ENCODE measurements at regions not wholly inside any gene's neighbourhood (a gene's known extent, or its start where the extent isn't known, plus 50 kb on each side); places are given as distances from the start of the nearest gene placed in this dataset.
"Not testable (repeated sequence)": the region's sequence is repeated elsewhere in the genome, so short reads cannot be mapped to it uniquely, and the experiment has no call there.

DNA sequence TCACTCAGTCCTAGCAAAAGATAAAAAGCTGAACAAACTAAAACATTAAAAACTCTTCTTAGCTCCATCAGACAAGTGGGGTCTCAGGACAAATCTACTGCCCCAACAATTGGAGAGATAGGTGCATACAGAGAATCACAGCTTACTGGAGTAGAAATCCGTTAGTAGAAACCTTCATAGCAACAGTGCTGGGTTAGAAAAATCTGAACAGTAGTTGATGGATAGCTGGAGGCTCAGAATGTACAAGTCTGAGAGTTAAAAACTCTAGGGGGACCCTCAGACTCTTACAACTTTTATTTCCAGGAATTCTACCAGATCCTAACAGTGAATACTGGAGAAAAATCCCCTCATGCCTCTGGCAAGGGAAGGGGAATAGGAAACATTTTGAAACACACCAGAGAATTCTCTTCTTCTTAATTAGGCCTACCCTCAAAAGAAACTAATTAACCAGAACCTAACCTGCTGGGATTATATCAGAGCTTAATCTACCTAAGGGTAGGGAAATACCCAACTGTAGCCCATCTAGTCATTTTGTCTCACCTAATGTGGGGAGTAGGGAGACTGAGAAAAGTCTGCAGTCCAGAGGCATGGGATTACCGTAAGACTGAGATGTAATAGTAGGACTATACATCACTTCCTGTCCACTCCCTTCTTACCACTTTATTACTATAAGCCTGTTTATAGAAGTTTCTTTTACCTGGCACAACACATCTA is 165.0 kb upstream of the CTSO start:
- TF ChIP-seq, protein P1, sequence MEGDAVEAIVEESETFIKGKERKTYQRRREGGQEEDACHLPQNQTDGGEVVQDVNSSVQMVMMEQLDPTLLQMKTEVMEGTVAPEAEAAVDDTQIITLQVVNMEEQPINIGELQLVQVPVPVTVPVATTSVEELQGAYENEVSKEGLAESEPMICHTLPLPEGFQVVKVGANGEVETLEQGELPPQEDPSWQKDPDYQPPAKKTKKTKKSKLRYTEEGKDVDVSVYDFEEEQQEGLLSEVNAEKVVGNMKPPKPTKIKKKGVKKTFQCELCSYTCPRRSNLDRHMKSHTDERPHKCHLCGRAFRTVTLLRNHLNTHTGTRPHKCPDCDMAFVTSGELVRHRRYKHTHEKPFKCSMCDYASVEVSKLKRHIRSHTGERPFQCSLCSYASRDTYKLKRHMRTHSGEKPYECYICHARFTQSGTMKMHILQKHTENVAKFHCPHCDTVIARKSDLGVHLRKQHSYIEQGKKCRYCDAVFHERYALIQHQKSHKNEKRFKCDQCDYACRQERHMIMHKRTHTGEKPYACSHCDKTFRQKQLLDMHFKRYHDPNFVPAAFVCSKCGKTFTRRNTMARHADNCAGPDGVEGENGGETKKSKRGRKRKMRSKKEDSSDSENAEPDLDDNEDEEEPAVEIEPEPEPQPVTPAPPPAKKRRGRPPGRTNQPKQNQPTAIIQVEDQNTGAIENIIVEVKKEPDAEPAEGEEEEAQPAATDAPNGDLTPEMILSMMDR (IDR thresholded peaks at IDR 0.05; ENCODE audit: low read length, missing control alignments), result no peak
- no peak for DNase-seq (ENCODE audit: low read depth)
- no peak overlapping the region for H3K4me3 ChIP-seq (replicated peaks; ENCODE audit: low read depth, low read length)

DNA sequence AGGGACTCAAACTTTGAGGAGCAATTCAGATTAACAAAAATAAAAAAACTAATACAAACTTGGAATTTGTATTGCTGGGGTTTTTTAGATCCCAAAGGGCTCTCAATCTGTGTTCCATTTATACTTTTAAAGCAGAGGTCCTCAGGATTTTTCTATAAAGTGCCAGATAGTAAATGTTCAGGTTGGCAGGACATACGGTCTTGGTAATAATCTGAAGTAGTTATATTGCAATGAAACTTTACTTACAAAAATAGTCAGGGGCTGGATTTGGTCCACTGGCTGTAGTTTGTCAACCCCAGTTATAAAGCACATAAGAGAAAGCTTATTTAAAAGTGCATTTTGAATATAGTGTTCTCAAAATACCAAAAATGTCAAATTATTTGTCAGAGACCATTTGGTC is 164.1 kb upstream of the CTSO start:
- H3K4me3 ChIP-seq (replicated peaks; ENCODE audit: low read depth, low read length), result no peak overlapping the region
- DNase-seq (ENCODE audit: low read depth), result no peak
- TF ChIP-seq, protein P1 (IDR thresholded peaks at IDR 0.05; ENCODE audit: low read length, missing control alignments), result no peak

DNA sequence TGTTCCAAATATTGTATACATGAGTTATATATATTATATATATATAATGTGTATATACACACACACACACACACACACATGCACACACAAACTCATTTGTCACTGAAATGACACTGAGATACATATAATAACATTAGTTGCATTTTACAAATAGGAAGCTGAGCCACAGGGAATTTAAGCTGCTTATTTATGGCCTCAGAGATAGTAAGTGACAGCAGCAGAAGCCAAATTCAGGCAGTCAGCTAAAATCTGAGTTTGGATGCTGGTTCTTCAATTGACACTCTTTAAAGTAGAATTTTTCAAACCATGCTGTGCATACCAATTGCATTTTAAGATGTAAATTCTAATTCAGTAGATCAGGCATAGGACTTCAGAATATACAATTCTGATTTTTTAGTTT is 163.3 kb upstream of the CTSO start:
- DNase-seq (ENCODE audit: low read depth), result no peak
- TF ChIP-seq, protein P1 (IDR thresholded peaks at IDR 0.05; ENCODE audit: low read length, missing control alignments), result no peak
- no peak overlapping the region for H3K4me3 ChIP-seq (replicated peaks; ENCODE audit: low read depth, low read length)

DNA sequence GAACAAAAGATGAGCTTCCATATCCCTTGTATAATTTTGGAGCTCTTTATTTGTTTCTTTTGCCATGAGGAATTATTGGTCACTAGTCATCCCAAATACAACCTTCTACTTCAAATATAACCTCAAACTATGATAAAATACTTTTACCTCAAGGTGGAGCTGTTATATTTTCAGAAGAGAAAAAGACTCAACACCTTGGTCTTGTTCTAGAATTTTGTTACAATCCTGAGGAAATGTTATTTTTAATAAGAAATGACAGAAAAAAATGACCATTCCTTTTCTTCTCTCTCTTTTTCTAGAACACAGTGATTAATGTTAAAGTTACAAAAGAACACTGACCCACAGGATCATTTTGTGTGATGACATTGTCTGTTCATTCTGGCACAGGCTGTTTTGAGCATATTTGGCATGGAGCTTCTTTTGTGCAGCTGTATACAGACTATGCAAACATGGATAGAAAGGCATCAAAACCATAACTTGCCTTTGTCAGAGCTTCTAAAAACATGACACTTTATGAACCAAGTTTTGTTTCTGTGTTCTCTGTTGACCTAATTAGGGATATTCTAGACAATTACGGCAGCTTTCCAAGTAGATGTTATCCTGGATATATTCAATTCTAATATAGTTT is 159.6 kb upstream of the CTSO start:
- DNase-seq (ENCODE audit: low read depth), result peak; percentile 21
- TF ChIP-seq, protein P1 (IDR thresholded peaks at IDR 0.05; ENCODE audit: low read length, missing control alignments), result peak; percentile 15

DNA sequence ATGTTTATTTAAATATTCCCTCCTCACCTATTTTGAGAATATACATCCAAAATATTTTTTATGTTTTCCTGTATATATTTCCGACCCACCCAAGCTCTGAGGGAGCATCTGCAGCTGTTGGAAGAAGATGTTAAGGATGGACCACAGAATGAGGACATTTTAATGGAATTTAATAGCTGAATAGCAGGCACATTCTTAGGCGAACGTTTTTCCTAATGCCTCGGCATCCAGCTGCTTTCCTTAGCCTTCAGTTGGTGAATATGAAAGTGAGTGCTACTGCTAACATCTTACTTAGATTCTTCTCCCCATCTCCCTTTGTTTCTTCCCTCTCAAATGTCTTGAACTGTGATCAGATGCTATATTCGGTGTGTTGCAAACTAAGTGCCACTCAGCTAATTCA is 158.0 kb upstream of the CTSO start:
- DNase-seq (ENCODE audit: low read depth), result no peak
- TF ChIP-seq, protein P1 (IDR thresholded peaks at IDR 0.05; ENCODE audit: low read length, missing control alignments), result no peak
- no peak overlapping the region for H3K4me3 ChIP-seq (replicated peaks; ENCODE audit: low read depth, low read length)

More for the DNA sequence above, 159.6 kb upstream of the CTSO start:
- no peak overlapping the region for H3K4me3 ChIP-seq (replicated peaks; ENCODE audit: low read depth, low read length)

DNA sequence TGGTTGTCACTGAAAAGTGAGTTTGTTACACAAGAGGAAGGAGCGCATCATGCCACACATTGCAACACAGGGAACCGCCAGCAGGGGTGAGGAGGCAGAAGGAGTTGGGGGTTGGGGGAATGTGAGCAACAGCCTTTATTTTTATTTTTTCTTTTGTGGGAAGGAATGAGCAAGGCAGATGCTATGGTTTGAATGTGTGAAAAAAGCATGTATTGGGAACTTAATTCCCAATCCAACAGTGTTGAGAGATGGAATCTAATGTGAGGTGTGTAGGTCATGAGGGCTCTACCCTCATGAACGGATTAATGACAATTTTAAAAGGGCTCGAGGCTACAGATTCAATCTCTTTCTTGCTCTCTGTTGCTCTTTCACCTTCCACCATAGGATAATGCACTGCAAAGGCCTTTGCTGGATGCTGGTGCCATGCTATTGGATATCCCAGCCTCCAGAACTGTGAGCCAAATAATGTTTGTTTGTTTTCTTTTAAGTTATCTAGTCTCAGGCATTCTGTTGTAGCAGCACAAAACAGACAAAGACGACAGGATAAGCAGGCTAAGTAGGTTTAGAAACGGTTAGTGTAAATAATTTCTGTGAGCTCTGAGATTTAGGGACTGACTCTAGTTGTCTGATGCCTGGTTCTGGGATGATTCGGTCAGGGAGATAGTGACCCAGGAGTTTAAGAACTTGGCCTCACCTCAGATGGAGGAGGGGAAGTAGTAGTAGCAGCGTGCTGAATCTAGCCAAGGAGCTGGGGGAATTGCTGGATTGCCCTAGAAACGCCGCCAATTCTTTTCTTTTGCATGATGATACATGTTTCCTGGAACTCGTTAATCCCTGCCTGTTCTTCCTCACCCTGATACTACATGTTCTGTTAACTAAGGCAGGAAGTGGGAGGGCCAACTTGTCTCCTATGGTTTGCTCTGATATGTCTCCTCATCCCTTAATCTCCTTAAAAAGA is 156.6 kb upstream of the CTSO start:
- H3K4me3 ChIP-seq (replicated peaks; ENCODE audit: low read depth, low read length), result no peak overlapping the region
- peak; percentile 69 for DNase-seq (ENCODE audit: low read depth)
- TF ChIP-seq, protein P1 (IDR thresholded peaks at IDR 0.05; ENCODE audit: low read length, missing control alignments), result peak; percentile 43

DNA sequence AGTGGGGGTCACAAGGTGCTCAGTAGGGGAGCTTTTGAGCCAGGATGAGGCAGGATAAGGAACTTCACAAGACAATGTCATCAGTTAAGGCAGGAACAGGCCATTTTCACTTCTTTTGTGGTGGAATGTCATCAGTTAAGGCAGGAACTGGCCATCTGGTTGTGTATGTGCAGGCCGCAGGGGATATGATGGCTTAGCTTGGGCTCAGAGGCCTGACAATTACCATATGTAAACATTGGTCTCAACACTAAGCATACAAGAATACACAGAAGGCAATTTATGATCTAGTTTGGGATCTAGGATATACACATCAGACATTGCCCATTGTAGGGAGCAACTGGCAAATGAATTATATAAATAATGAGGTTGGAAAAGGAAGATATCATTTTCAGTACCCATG is 155.4 kb upstream of the CTSO start:
- not testable (repeated sequence) for H3K4me3 ChIP-seq (replicated peaks; ENCODE audit: low read depth, low read length); DNase-seq (ENCODE audit: low read depth)

Data from fibroblast of pulmonary artery (primary cell).